ENCODE measurements at regions not wholly inside any gene's neighbourhood (a gene's known extent, or its start where the extent isn't known, plus 50 kb on each side); places are given as distances from the start of the nearest gene placed in this dataset.
"Not testable (repeated sequence)": the region's sequence is repeated elsewhere in the genome, so short reads cannot be mapped to it uniquely, and the experiment has no call there.

- no peak for DNase-seq (ENCODE audit: low read depth in 1 of 2, low spot score in 1 of 2)
These were observed 284.8 kb downstream of the TUSC7 start for GRCh38 chr3:116994351-116994879.

DNA sequence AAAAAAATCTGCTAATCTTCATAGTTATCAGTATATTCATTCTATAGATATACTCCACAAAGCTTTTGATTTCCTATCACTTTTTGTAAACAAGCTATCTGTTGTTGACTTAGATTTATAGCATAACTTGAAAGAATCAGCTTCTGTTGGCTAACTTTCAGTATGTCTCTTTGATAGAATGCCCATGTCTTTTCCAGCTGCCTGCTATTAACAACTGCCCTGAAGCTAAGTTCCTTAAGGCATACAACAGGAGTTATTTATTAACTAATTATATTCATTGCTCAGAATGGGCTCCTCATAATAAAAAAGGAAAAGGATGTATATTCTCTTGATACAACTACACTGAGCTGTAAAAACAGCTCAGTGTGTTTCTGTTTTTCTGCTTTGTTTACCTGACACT lies 293.9 kb downstream of the TUSC7 start:
- DNase-seq (ENCODE audit: low read depth in 1 of 2, low spot score in 1 of 2): no peak

- no peak for DNase-seq (ENCODE audit: low read depth in 1 of 2, low spot score in 1 of 2)
These were observed 295.7 kb downstream of the TUSC7 start for GRCh38 chr3:117005274-117005673.

- DNase-seq (ENCODE audit: low read depth in 1 of 2, low spot score in 1 of 2): no peak
These were observed 296.4 kb downstream of the TUSC7 start for GRCh38 chr3:117005911-117006522.

DNA sequence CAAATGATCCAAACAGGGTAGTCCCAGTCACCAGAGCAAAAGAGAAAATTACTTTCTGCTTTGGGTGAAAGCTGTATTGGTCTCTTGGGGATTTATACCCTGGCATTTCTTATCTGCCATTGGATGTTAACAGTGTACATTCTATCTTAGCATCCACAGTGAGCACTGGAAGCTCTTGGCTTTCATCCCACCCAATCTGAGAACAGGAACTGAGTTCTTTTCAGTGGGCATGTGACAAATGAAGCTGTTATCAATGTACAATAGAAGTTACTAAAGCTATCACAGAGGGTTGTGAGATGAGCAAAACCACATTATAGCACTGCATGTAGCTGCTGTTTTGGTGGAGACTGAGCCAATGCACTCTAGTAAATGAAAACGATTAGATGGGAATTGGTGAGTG lies 300.7 kb downstream of the TUSC7 start:
- no peak for DNase-seq (ENCODE audit: low read depth in 1 of 2, low spot score in 1 of 2)

DNA sequence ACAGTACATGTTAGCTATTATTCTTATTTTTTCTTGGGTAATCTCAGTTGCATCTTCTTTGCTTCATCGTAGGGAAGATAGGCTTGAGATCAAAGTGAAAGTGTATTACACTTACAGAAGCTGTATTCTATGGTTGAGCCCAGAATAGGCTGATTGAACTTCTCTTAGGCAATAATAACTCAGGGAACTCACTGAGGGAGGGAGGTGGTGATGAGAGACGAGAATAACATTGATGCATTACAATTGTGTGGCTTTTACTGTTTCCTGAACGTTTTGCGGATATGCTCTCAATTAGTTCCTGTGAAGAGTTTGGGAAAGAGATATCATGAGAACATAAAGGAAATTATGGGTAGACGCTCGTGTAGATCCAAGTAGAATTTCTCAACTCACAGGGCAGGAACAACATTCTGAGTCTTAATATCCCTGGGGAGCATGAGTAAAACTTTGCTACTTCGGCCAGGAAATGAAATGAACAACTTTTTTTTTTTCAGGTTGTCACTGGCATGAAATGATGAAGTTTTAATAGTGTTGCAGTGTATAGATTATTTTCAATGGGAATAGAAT lies 302.2 kb downstream of the TUSC7 start:
- no peak for DNase-seq (ENCODE audit: low read depth in 1 of 2, low spot score in 1 of 2)

- DNase-seq (ENCODE audit: low read depth in 1 of 2, low spot score in 1 of 2): no peak
These were observed 306.8 kb downstream of the TUSC7 start for GRCh38 chr3:117016378-117016777.

- DNase-seq (ENCODE audit: low read depth in 1 of 2, low spot score in 1 of 2): no peak
These were observed 307.7 kb downstream of the TUSC7 start for GRCh38 chr3:117017135-117017894.

DNA sequence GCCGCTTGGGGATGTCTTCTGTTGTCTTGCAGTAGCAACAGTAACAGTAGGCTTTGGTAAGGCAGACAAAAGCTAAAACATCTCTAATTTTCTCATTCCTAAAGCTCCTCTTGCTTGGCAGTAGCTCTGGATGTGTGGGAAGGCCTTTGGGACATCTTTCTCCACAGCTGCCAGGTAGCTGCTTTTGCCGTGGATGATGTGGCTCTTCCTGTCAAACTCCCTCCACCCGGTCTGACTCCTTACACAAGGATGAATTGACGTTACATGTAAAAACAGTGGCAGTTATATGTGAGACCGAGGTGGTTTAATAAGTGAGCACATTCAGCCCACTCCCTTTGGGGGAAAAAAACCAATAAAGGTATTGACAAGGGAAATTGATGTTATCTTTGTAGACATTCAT lies 309.1 kb downstream of the TUSC7 start:
- no peak for DNase-seq (ENCODE audit: low read depth in 1 of 2, low spot score in 1 of 2)

DNA sequence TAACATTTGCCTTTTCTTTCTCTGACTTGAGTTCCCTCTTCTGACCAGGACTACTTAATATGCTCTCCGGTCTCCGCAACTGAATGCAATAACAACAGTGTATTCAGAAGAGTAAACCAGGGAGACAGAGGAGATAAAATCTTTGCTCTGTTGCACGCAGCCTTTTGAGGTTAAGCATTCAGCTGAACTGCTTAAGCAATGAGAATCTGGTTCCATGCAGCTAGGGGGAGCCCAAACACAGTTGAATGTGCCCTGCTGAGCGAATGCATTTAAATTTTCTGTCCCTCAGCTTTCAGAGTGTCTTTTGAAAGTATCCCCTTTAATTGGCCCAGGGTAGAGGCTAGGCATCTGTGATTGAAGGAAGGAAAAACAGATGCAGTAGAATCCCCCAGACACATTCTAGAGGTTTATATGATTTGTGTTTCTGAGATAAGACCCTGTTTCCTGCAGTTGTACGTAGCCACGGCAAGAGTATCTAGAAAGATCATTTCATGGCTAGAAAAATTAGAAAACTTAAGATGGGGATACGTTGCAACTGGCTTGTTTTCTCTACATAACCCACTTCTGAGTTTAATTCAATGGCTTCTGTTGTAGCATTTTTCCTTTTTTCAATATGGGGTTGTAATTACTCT lies 309.6 kb downstream of the TUSC7 start:
- no peak for DNase-seq (ENCODE audit: low read depth in 1 of 2, low spot score in 1 of 2)

DNA sequence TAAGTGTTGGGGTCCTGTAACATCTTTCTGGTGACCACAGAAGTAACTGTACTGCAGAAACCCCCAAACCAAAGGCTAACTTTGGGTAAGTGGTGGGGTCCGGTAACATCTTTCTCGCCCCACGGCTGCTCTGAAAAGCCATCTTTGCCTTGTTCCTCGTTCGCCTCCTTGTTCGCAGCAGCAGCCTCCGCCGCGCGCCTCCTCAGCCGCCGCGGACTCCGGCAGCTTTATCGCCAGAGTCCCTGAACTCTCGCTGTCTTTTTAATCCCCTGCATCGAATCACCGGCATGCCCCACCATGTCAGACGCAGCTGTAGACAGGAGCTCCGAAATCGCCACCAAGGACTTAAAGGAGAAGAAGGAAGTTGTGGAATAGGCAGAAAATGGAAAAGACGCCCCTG lies 316.8 kb downstream of the TUSC7 start:
- no peak for DNase-seq (ENCODE audit: low read depth in 1 of 2, low spot score in 1 of 2)

GRCh38 chr3:117035745-117036144 lies 326.2 kb downstream of the TUSC7 start:
- DNase-seq (ENCODE audit: low read depth in 1 of 2, low spot score in 1 of 2): no peak

DNA sequence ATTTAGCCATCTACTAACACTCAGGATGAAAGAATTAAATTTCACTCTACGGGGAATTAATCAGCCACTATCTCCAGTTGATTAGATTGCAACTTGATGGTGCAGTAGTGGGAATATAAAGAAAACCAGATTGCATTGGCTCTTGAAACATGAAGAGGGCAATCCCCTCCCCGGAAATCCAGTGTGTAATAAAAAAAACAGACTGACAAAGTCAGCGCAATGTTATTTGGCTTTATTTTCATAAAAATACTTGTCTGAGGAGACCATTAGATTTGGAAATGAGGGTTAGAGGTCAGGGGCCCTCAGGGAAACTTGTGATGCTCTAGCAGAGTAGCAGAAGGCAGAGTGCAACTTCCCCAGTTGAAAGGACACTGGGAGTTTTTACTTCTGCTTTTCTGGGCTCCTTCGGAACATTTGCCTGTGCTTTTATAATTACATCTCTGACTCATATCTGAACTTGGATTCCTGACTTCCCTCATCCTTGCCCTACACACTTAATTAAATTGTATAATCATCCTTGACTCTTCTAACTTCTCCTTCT lies 326.8 kb downstream of the TUSC7 start:
- no peak for DNase-seq (ENCODE audit: low read depth in 1 of 2, low spot score in 1 of 2)

GRCh38 chr3:117045143-117045542 lies 335.6 kb downstream of the TUSC7 start:
- DNase-seq (ENCODE audit: low read depth in 1 of 2, low spot score in 1 of 2): no peak

DNA sequence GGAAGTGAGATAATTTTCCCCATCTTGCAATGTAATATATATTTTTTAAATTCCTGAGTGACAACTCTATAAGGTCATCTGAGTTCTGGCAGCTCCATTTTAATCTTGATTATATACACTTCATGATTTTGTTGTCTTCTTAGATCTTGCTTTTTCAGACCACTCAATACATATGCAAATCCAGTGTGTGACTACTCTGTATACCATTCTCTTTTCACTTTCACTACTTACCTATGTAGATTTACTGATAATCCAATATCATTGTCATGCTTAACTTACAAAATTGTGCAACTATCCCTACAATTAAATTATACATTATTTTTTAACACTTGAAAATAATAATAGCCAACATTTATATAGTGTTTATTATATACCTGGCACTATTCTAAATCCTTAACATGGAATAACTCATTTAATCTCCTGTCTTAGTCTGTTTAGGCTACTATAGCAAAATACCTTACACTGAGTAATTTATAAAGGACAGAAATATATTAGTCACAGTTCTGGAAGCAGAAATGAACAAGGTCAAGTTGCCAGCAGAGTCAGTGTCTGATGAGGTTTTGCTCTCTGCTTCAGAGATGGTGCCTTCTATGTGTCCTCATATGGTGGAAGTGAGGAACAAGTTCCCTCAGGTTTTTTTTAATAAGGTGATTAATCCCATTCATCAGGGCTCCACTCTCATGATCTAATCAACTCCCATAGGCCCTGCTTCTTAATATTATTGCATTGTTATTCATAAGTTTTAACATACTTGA lies 338.5 kb downstream of the TUSC7 start:
- DNase-seq (ENCODE audit: low read depth in 1 of 2, low spot score in 1 of 2): no peak

- no peak for DNase-seq (ENCODE audit: low read depth in 1 of 2, low spot score in 1 of 2)
These were observed 342.8 kb downstream of the TUSC7 start for GRCh38 chr3:117052395-117052794.

- no peak for DNase-seq (ENCODE audit: low read depth in 1 of 2, low spot score in 1 of 2)
These were observed 345.0 kb downstream of the TUSC7 start for GRCh38 chr3:117054556-117054955.

DNA sequence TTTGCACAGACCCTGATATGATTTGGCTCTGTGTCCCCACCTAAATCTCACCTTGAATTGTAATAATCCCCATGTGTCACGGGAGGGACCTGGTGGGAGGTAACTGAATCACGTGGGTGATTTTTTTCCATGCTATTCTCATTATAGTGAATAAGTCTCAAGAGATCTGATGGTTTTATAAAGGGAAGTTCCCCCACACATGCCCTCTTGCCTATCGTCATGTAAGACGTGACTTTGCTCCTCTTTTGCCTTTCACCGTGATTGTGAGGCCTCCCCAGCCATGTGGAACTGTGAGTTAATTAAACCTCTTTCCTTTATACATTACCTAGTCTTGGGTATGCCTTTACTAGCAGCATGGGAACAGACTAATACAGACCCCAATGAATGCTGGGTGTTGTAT lies 347.4 kb downstream of the TUSC7 start:
- not testable (repeated sequence) for DNase-seq (ENCODE audit: low read depth in 1 of 2, low spot score in 1 of 2)

DNA sequence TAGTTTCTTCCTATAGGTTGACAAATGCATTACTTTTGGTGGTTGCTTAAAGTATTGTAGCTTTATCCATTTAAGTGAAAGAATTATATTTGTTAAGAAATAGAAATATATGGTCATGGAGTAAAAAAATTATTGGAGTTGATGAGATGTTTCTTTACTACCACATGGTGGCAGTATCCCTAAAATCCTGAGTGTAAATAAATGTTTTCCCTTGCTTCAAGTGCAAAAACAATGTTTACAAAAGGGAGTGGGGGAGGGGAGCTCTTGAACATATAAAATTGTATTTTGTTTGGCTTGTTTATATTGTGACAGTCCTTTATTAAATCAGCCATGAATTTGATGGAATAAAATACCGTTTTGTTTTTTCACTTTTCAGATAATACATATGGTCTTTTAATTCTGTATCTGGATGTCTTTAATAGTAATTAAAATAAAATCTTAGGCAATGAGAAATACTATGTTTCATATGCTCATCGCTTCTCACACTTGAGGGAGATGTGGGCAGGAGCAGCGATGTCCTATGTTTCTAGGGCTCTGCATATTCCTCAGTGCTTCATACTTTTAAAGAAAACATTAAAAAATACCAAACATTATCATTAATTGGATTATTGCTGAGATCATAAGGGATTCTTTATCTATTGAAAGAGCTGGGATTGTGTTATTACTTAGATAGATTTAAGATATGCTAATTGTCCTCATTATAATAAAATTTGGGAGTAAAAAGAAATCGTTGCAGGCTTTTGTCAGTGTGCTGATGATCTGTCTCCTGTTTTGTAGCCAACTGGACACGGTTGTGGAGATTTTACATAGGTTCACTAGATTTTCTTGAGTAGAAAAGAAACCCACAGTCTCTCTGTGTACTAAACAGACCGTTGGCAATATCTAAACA lies 349.7 kb downstream of the TUSC7 start:
- DNase-seq (ENCODE audit: low read depth in 1 of 2, low spot score in 1 of 2): no peak

DNA sequence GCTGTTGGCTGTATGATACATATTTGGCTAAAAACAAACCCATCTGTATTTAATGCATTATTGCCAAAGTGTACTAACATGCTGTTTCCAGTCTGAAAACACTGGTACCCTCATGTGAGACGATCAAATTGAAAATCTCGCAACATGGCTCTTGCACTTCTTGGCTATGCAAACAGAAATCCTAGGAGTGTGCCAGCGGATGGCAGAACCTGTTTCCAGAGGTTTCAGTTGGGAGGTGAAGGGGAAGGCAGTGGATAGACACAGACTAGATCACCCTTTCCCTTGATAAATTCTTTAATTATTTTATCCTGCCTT lies 350.3 kb downstream of the TUSC7 start:
- DNase-seq (ENCODE audit: low read depth in 1 of 2, low spot score in 1 of 2): no peak

Measured in activated CD4-positive, alpha-beta T cell treated with anti-CD3 and anti-CD28 coated beads, Interleukin-2, amount 50 U/mL, for 24 hours (primary cell).